Immature natural killer cell (primary cell): ENCODE measurements at regions not wholly inside any gene's neighbourhood (a gene's known extent, or its start where the extent isn't known, plus 50 kb on each side); places are given as distances from the start of the nearest gene placed in this dataset.
A peak's percentile ranks its signal among the peaks of the same experiment; 100 is the strongest.

Experiments
- DNase-seq, 3 donors: peaks; one replicate each; pipeline ENCODE4 v3.0.0; 2022; ENCODE audit warnings: mixed read lengths in 1 of 3
- H3K27ac Mint-ChIP-seq, 6 donors: one replicate each; pipeline ENCODE4 v1.8.0; 2020; ENCODE audit warnings: mixed read lengths in 6 of 6, mild to moderate bottlenecking in 5 of 6, inconsistent platforms in 4 of 6, moderate library complexity in 3 of 6
- H3K27me3 Mint-ChIP-seq, 3 donors: one replicate each; pipeline ENCODE4 v1.8.0; 2020 to 2021; ENCODE audit warnings: low read depth in 3 of 3, mild to moderate bottlenecking in 3 of 3, mixed read lengths in 3 of 3, moderate library complexity in 3 of 3, inconsistent platforms in 1 of 3
- H3K36me3 Mint-ChIP-seq, 3 donors: one replicate each; pipeline ENCODE4 v1.8.0; 2020; ENCODE audit warnings: mixed read lengths in 3 of 3, inconsistent platforms in 2 of 3, mild to moderate bottlenecking in 2 of 3
- H3K4me1 Mint-ChIP-seq, 2 donors: one replicate each; pipeline ENCODE4 v1.8.0; 2020; ENCODE audit warnings: inconsistent platforms in 2 of 2, mild to moderate bottlenecking in 2 of 2, mixed read lengths in 2 of 2, moderate library complexity in 1 of 2
- H3K4me3 Mint-ChIP-seq, 5 donors: one replicate each; pipeline ENCODE4 v1.8.0; 2020; ENCODE audit warnings: mild to moderate bottlenecking in 5 of 5, mixed read lengths in 5 of 5, inconsistent platforms in 3 of 5, moderate library complexity in 3 of 5
- H3K9me3 Mint-ChIP-seq, 6 donors: one replicate each; pipeline ENCODE4 v1.8.0; 2020; ENCODE audit warnings: mild to moderate bottlenecking in 6 of 6, mixed read lengths in 6 of 6, inconsistent platforms in 4 of 6, moderate library complexity in 3 of 6

DNA sequence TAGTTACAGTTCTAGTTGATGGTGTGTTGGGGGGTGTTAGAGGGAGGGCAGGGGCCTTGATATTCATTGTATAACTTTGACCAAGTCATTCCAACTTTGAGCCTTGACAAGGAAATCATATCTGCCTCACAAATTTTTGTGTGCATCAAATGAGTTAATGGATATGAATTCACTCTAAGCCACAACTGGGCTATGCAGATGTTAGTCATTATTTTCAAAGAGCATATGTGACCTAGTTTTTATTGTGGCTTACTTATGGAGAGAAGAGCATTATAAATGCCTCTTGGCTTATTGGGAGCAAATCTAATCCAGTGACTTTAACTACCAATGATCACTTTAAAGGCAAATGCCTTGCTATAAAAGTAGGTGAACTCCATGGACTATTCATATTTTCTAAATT, 250.2 kb downstream of the LPIN1 start:
- no peak for DNase-seq
- Mint-ChIP-seq H3K4me1 (peaks cover 11 to 44% of the 10 kb centered on the region in 2 donors), H3K4me3 (no peak overlapping the region), H3K27ac (no peak overlapping the region), H3K9me3 (peaks cover 0 to 15% (median 2%) of the 10 kb centered on the region in 6 donors), H3K27me3 (peaks cover 13 to 55% (median 25%) of the 10 kb centered on the region in 3 donors), H3K36me3 (peaks cover 6 to 36% (median 9%) of the 10 kb centered on the region in 3 donors)

DNA sequence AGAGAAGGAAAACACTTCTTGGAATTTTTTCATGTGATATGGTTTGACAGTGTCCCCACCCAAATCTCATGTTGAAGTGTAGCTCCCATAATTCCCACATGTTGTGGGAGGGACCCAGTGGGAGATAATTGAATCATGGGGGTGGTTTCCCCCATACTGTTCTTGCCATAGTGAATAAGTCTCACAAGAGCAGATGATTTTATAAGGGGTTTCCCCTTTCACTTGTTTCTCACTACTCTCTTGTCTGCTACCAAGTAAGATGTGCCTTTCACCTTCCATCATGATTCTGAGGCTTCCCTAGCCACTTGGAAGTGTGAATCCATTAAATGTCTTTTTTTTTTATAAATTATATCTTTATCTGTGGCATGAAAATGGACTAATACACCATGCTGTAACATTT, 250.7 kb downstream of the LPIN1 start:
- Mint-ChIP-seq H3K4me3 (no peak overlapping the region), H3K36me3 (peaks cover 6 to 37% (median 10%) of the 10 kb centered on the region in 3 donors), H3K4me1 (peaks cover 14 to 44% of the 10 kb centered on the region in 2 donors), H3K27ac (no peak overlapping the region), H3K27me3 (peaks cover 13 to 55% (median 28%) of the 10 kb centered on the region in 3 donors), H3K9me3 (peaks cover 0 to 15% (median 2%) of the 10 kb centered on the region in 6 donors)
- no peak for DNase-seq

DNA sequence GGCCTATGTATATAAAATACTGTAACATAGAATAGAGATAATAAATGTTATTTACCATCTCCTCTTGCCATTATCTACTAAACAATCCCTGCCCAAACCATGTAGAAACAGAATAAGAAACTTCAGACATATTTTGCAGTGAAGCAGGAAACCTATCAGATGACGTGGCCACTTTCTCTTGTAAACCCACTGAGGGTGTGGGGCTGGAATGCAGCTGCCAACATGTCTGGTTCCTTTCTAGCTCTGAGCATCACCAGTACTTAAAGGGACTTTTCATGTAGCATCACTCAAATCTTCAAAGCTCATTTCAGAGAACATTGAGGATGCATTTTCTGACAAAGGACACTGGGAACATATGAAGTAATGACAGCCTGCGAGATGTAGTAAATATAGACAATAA, 251.8 kb downstream of the LPIN1 start:
- Mint-ChIP-seq H3K4me3 (no peak overlapping the region), H3K27ac (peak overlapping the region in 1 of 6 donors; percentile 35), H3K9me3 (peaks cover 0 to 15% (median 2%) of the 10 kb centered on the region in 6 donors), H3K4me1 (peaks cover 15 to 46% of the 10 kb centered on the region in 2 donors), H3K27me3 (peaks cover 17 to 56% (median 36%) of the 10 kb centered on the region in 3 donors), H3K36me3 (peaks cover 6 to 31% (median 13%) of the 10 kb centered on the region in 3 donors)
- no peak for DNase-seq

- Mint-ChIP-seq H3K36me3 (peaks cover 6 to 26% (median 13%) of the 10 kb centered on the region in 3 donors), H3K27me3 (peaks cover 19 to 56% (median 34%) of the 10 kb centered on the region in 3 donors), H3K4me1 (peaks cover 15 to 46% of the 10 kb centered on the region in 2 donors), H3K27ac (peak overlapping the region in 1 of 6 donors; percentile 35), H3K9me3 (peaks cover 0 to 15% (median under 1%) of the 10 kb centered on the region in 6 donors), H3K4me3 (no peak overlapping the region)
- DNase-seq, result no peak
Measured at GRCh38 chr2:11998626-11999378, 252.4 kb downstream of the LPIN1 start.

GRCh38 chr2:12001621-12002020, 255.2 kb downstream of the LPIN1 start:
- Mint-ChIP-seq H3K27me3 (peaks cover 33 to 67% (median 47%) of the 10 kb centered on the region in 3 donors), H3K9me3 (peaks cover 0 to 2% (median 0%) of the 10 kb centered on the region in 6 donors), H3K4me3 (no peak overlapping the region), H3K4me1 (peaks cover 38 to 58% of the 10 kb centered on the region in 2 donors), H3K27ac (no peak overlapping the region), H3K36me3 (peaks cover 0 to 21% (median 5%) of the 10 kb centered on the region in 3 donors)
- no peak for DNase-seq

DNA sequence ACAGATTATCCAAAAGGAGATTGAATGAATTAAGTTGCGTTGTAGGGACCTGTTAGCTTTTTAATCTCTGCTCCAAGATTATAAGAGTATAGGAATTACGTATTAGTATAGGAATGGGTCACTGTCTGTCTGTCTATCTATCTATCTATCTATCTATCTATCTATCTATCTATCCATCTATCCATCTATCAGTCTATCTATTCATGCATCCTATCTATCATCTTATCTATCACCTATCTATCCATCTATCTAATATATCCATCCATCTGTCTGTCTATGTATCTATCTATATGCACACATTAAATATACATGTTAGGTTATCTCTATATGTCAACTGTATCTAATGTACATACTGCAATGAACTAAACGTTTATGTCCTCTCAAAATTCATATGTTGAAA, 255.8 kb downstream of the LPIN1 start:
- H3K4me1 Mint-ChIP-seq, result peaks cover 44 to 60% of the 10 kb centered on the region in 2 donors
- H3K27me3 Mint-ChIP-seq, result peaks cover 36 to 71% (median 47%) of the 10 kb centered on the region in 3 donors
- H3K27ac Mint-ChIP-seq, result no peak overlapping the region
- H3K9me3 Mint-ChIP-seq, result peaks cover 0 to 2% (median 0%) of the 10 kb centered on the region in 6 donors
- H3K4me3 Mint-ChIP-seq, result no peak overlapping the region
- DNase-seq, result no peak
- peaks cover 0 to 23% (median 5%) of the 10 kb centered on the region in 3 donors for H3K36me3 Mint-ChIP-seq

- DNase-seq, result no peak
- Mint-ChIP-seq H3K27me3 (peaks cover 38 to 78% (median 54%) of the 10 kb centered on the region in 3 donors), H3K4me1 (peaks cover 54 to 63% of the 10 kb centered on the region in 2 donors), H3K36me3 (peaks cover 0 to 23% (median 5%) of the 10 kb centered on the region in 3 donors), H3K4me3 (peak overlapping the region in 1 of 5 donors; percentile 35), H3K9me3 (peaks cover 0 to 5% (median 0%) of the 10 kb centered on the region in 6 donors), H3K27ac (no peak overlapping the region)
Measured at GRCh38 chr2:12004713-12005112, 258.3 kb downstream of the LPIN1 start.

- peak overlapping the region in 4 of 6 donors; percentile 42 to 87 (median 74) for H3K27ac Mint-ChIP-seq
- peaks cover 39 to 84% (median 55%) of the 10 kb centered on the region in 3 donors for H3K27me3 Mint-ChIP-seq
- peaks cover 59 to 75% of the 10 kb centered on the region in 2 donors for H3K4me1 Mint-ChIP-seq
- peak; percentile 89 to 90 (median 90) for DNase-seq
- peaks cover 0 to 5% (median 0%) of the 10 kb centered on the region in 6 donors for H3K9me3 Mint-ChIP-seq
- H3K36me3 Mint-ChIP-seq, result peaks cover 0 to 22% (median 5%) of the 10 kb centered on the region in 3 donors
- H3K4me3 Mint-ChIP-seq, result peak overlapping the region; percentile 2 to 66 (median 54)
Measured at GRCh38 chr2:12005886-12006681, 259.7 kb downstream of the LPIN1 start.

DNA sequence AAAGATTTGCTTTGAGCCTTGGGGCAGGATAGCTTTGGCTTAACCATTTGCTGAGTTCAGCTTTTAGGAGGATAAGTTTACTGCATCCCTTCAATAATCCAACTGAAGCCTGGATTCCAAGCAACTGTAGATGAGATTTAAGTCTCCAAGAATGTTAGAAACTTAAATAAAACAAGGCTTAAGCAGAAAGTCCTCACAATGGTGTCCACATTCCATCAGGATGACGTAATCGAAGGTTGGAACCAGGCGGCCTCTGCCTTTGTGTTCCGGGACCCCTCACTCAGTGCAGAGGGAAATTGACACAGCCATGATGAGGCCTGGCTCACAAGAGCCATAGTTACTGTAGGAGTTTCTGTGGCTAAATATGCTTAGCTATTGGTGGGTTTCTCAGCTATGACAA, 260.4 kb downstream of the LPIN1 start:
- no peak for DNase-seq
- H3K36me3 Mint-ChIP-seq, result peaks cover 0 to 27% (median 5%) of the 10 kb centered on the region in 3 donors
- peaks cover 0 to 4% (median 0%) of the 10 kb centered on the region in 6 donors for H3K9me3 Mint-ChIP-seq
- no peak overlapping the region for H3K4me3 Mint-ChIP-seq
- H3K27me3 Mint-ChIP-seq, result peaks cover 37 to 85% (median 54%) of the 10 kb centered on the region in 3 donors
- peak overlapping the region in 2 of 6 donors; percentile 14 to 71 for H3K27ac Mint-ChIP-seq
- peaks cover 59 to 69% of the 10 kb centered on the region in 2 donors for H3K4me1 Mint-ChIP-seq

DNA sequence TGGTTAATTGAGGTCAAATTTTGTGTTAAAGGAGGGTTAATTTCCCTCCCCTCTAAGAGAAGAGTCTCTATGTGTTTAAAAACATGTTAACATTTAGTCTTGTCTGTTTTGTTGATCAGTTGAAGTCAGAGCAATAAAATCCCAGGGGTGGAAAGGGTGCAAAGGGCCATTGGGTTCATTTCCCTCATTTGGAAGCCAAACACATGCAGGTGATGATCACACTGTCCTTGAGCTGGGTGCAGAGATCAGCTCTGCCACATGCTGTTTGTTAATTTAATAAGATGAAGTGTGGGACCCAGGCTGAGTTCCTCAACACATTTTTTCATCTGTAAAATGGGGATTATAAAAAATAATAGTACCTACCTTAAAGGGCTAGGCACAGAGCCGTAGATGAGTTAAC, 260.9 kb downstream of the LPIN1 start:
- Mint-ChIP-seq H3K4me3 (peak overlapping the region in 2 of 5 donors; percentile 19 to 34), H3K27me3 (peaks cover 37 to 83% (median 51%) of the 10 kb centered on the region in 3 donors), H3K27ac (peak overlapping the region in 1 of 6 donors; percentile 5), H3K4me1 (peaks cover 55 to 65% of the 10 kb centered on the region in 2 donors), H3K36me3 (peaks cover 0 to 26% (median 1%) of the 10 kb centered on the region in 3 donors), H3K9me3 (peaks cover 0 to 3% (median 0%) of the 10 kb centered on the region in 6 donors)
- DNase-seq, result no peak

DNA sequence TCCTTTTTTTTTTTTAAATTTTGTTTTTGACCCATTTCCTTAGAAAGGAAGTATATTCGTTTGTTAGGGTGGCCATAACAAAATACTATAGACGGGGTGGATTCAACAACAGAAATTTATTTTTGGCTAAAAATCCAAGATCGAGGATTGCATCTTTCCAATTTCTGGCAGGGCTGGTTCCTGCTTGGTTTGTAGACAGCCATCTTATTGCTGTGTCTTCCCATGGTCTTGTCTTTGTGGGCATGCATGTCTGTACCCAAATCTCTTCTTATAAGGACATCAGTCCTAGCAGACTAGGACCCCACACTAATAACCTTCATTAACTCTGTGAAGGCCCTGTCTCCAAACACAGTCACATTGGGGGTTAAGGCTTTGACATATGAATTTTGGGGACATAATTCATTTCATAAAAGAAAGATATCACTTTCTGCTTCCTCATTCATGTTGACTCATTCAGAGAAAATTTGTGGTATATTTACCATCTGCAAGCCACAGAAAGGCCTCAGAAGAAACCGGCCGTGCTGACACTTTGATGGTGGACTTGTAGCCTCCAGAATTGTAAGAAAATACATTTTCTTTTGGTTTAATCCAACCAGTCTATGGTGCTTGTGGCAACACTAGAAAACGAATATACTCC, 262.1 kb downstream of the LPIN1 start:
- Mint-ChIP-seq H3K4me3 (peak overlapping the region in 1 of 5 donors; percentile 38), H3K27ac (no peak overlapping the region), H3K9me3 (peaks cover 0 to 5% (median under 1%) of the 10 kb centered on the region in 6 donors)

GRCh38 chr2:12009323-12009905, 263.0 kb downstream of the LPIN1 start:
- Mint-ChIP-seq H3K4me1 (peaks cover 54 to 69% of the 10 kb centered on the region in 2 donors), H3K4me3 (peak overlapping the region in 2 of 5 donors; percentile 8 to 9), H3K36me3 (peaks cover 0 to 40% (median 4%) of the 10 kb centered on the region in 3 donors), H3K27ac (peak overlapping the region in 2 of 6 donors; percentile 1 to 22), H3K27me3 (peaks cover 29 to 80% (median 36%) of the 10 kb centered on the region in 3 donors), H3K9me3 (peaks cover 0 to 5% (median under 1%) of the 10 kb centered on the region in 6 donors)
- no peak for DNase-seq

More for the DNA sequence above, 262.1 kb downstream of the LPIN1 start:
- DNase-seq, result peak; percentile 12 to 25 (median 22)
- H3K27me3 Mint-ChIP-seq, result peaks cover 28 to 80% (median 41%) of the 10 kb centered on the region in 3 donors
- peaks cover 0 to 33% (median 3%) of the 10 kb centered on the region in 3 donors for H3K36me3 Mint-ChIP-seq
- peaks cover 55 to 63% of the 10 kb centered on the region in 2 donors for H3K4me1 Mint-ChIP-seq
